ENCODE measurements at regions not wholly inside any gene's neighbourhood (a gene's known extent, or its start where the extent isn't known, plus 50 kb on each side); places are given as distances from the start of the nearest gene placed in this dataset.

DNA sequence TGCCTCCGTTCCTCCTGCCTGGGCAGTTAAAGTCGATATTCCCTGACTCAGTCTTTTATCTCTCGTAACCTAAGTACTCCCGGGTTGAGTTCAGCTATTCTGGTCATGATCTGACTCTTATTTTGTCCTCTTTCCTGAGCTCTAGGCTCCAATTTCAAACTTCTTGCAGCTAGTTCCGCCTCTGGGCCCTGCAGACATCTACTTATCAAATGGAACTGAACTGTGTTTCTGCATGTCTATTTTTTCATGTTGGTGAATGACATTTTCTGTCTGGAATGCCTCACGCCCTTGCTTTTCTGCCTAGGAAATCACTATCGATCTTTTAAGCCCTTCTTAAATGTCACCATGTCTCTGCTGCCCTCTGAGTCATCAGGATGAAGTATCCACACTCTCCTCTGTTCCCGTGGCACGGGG lies 101.5 kb downstream of the VAPA start:
- Histone ChIP-seq H3K4me3 (no peak overlapping the region), H3K27ac (peak overlapping the region; percentile 75 to 86)
- TF ChIP-seq, protein P1, sequence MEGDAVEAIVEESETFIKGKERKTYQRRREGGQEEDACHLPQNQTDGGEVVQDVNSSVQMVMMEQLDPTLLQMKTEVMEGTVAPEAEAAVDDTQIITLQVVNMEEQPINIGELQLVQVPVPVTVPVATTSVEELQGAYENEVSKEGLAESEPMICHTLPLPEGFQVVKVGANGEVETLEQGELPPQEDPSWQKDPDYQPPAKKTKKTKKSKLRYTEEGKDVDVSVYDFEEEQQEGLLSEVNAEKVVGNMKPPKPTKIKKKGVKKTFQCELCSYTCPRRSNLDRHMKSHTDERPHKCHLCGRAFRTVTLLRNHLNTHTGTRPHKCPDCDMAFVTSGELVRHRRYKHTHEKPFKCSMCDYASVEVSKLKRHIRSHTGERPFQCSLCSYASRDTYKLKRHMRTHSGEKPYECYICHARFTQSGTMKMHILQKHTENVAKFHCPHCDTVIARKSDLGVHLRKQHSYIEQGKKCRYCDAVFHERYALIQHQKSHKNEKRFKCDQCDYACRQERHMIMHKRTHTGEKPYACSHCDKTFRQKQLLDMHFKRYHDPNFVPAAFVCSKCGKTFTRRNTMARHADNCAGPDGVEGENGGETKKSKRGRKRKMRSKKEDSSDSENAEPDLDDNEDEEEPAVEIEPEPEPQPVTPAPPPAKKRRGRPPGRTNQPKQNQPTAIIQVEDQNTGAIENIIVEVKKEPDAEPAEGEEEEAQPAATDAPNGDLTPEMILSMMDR (IDR thresholded peaks at IDR 0.05), result no peak
- no peak for DNase-seq (ENCODE audit: low spot score)

DNA sequence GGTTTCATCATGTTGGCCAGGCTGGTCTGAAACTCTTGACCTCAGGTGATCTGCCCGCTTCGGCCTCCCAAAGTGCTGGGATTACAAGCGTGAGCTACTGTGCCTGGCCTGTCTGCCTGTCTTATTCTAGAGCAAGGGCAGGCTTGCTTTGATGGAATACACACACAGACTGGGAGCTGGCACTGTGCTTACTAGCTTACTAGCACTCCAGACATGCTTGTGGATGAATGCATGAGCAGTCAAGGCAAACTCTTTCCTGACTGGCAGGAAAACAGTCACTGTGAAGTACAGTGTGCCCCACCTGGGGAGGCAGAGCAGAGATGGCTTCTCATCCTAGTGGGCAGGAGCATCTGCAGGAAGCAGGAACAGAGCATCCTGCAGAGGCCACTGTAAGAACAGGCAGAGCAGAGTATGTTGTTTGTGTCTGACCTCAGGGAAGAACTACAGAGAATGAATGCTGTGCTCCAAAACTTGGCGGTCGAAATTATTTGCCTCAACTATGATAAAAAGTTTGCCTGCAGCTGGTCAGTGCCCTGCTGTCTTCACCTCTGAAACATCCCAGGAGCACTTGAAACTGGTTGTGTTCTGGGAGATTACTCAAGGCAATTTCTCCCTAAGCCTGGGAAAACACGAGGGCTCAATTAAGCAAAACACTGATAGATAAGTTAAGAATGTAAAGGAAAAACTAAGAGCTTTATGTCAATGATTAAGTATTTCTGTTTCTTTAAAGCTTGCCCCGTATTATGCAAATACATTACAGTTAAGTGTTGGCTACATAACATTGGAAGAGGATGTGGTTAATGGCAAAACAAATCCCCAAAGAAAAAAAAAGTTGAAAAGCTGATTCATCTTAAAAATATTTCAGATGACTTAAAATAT lies 102.4 kb downstream of the VAPA start:
- DNase-seq (ENCODE audit: low spot score), result no peak
- TF ChIP-seq, protein P1 (IDR thresholded peaks at IDR 0.05), result no peak
- Histone ChIP-seq H3K27ac (peak overlapping the region; percentile 75 to 86), H3K4me3 (no peak overlapping the region)

DNA sequence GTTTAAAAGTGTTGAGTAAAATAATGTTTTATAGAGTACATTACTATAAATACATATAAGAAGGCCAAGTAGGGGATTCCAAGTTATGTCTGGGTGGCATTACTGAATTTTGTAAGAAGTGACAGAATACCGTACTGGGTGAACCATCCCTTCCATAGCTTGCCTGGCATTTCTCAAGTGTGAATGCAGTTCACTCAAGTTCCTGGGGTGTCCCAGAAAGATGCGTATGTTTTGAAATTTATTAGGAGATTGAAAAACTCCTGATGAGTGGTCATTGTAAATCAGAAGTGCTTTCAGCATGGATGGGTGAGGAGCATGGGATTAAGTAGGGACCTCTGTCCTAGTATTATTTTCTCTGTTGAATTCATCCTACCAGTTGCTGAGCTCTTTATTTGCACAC lies 103.2 kb downstream of the VAPA start:
- TF ChIP-seq, protein P1 (IDR thresholded peaks at IDR 0.05), result no peak
- Histone ChIP-seq H3K4me3 (no peak overlapping the region), H3K27ac (peak overlapping the region; percentile 75 to 86)
- no peak for DNase-seq (ENCODE audit: low spot score)

DNA sequence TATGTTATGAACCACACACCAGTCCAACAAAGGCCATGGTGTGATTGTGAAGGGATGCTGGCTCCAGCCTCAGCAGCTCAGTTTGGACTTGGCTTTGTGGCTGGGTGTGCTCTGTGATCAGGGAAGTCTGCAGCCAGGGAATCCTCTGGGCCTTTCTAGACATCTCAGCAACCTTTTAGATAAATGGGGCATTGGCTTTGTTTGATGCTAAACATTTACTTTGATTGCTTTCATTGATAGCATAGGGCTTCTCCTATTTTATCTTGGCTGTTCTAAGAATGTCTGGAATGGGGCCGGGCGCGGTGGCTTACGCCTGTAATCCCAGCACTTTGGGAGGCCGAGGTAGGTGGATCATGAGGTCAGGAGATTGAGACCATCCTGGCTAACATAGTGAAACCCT lies 104.5 kb downstream of the VAPA start:
- Histone ChIP-seq H3K4me3 (no peak overlapping the region), H3K27ac (peak overlapping the region in 1 of 2 donors; percentile 33)
- TF ChIP-seq, protein P1 (IDR thresholded peaks at IDR 0.05), result no peak
- DNase-seq (ENCODE audit: low spot score), result no peak

DNA sequence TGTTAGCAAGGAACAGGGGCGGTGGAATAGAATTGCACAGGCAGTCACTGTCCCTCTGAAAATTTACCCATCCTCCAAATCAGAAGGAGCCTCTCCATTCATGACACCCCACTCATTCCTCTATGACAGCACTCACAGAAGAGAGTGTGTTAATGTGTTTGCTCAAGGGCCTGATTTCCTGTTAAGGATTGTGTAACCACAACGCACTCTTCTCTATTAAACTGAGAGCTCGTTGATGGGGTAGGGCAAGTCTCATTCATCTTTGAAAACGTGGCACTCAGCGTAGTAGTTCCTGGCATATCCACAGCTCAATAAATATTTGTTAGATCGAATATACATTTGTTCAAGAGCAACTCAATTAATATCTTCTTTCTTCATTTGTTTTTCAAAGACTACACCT lies 106.4 kb downstream of the VAPA start:
- no peak overlapping the region for H3K4me3 ChIP-seq
- no peak for DNase-seq (ENCODE audit: low spot score)
- TF ChIP-seq, protein P1 (IDR thresholded peaks at IDR 0.05), result no peak
- H3K27ac ChIP-seq, result no peak overlapping the region

DNA sequence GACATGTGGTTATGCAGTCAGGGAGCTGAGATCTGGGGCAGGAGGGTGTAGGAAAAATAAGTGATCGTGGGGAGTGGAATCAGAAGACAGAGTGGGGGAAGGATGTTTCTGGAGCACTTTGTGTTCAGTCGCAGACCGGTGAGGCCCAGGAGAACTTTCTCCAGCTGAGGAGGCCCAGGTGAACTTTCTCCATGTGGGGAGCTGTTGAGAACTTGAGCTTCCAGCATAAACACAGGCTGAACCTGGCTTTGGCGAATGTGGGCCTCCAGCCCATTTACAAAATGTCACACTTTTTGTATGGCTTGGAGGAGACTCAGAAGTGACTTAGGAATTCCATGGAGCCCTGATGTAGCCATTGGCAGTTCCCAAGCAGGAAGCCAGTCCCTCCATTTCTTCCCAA lies 108.5 kb downstream of the VAPA start:
- TF ChIP-seq, protein P1 (IDR thresholded peaks at IDR 0.05), result no peak
- no peak overlapping the region for H3K4me3 ChIP-seq
- no peak for DNase-seq (ENCODE audit: low spot score)
- peak overlapping the region in 1 of 2 donors; percentile 40 for H3K27ac ChIP-seq
